K562 (cell line): ENCODE measurements at regions not wholly inside any gene's neighbourhood (a gene's known extent, or its start where the extent isn't known, plus 50 kb on each side); places are given as distances from the start of the nearest gene placed in this dataset.
A peak's percentile ranks its signal among the peaks of the same experiment; 100 is the strongest.

Experiments
- ATAC-seq: fragments of 200-7000 bp; cut with Tn5 transposase; 3 replicates; pipeline ENCODE4 v1.9.1; 2020; ENCODE audit warnings: moderate library complexity
- BruUV-seq: library from RNA; stranded (reverse); fragments of 400-500 nt; replicated peaks from 2 replicates; lab custom pipeline; 2021; lab: Mats Ljungman, UMichigan
- CTCF ChIA-PET: fragments of 300-600 bp; formaldehyde crosslinking; extraction: SDS; loops from one replicate; lab custom pipeline; 2021; ENCODE audit warnings: low intra/inter-chr PET ratio; lab: Yijun Ruan, JAX
- POLR2A ChIA-PET: fragments of 300-600, 350-650 bp; sonication (Branson Sonifier 250); formaldehyde crosslinking; extraction: SDS; loops from one replicate; lab custom pipeline; 2021; ENCODE audit warnings: antibody characterized with exemption, inconsistent platforms; lab: Yijun Ruan, JAX
- DNase-seq, 4 experiments: peaks; one replicate each; pipeline versions ENCODE4 v3.0.0 to v3.0.0-alpha.2; 2011 to 2018; ENCODE audit warnings: low spot score in 3 of 4, mixed read lengths in 3 of 4; ENCODE audit errors: extremely low read depth in 1 of 4
- FAIRE-seq: peaks from 2 replicates; lab custom pipeline; 2011; peaks lifted over from hg19 to GRCh38; lab: Jason Lieb, UNC
- H2AFZ ChIP-seq: 2 replicates; pipeline ENCODE4 v1.6.0; 2011; ENCODE audit warnings: low read depth, low read length, control low read depth, inconsistent platforms
- H3K27ac ChIP-seq: fragments of 200-600 bp; 3 replicates; pipeline ENCODE4 v1.8.0; 2011; ENCODE audit warnings: low read depth, mild to moderate bottlenecking, control low read depth, inconsistent platforms, low read length, moderate library complexity, mixed read lengths; ENCODE audit errors: extremely low read depth
- H3K27me3 ChIP-seq, 2 experiments: fragments of 300-600 bp in 1 of 2; 2 replicates in 1 of 2; 3 replicates in 1 of 2; pipeline versions ENCODE4 v1.6.0 to v1.8.0; 2011; ENCODE audit warnings: inconsistent platforms in 2 of 2, low read length in 2 of 2, mild to moderate bottlenecking in 1 of 2, mixed read lengths in 1 of 2, moderate library complexity in 1 of 2; ENCODE audit not compliant: control insufficient read depth in 2 of 2, insufficient read depth in 2 of 2
- H3K36me3 ChIP-seq: fragments of 300-600 bp; 3 replicates; pipeline ENCODE4 v1.8.0; 2011; ENCODE audit warnings: mild to moderate bottlenecking, low read length, inconsistent platforms; ENCODE audit not compliant: control insufficient read depth, insufficient read depth
- H3K4me1 ChIP-seq, 2 experiments: fragments of 200-600 bp in 1 of 2; replicated peaks in 1 of 2; 2 replicates in 1 of 2; 3 replicates in 1 of 2; pipeline versions ENCODE4 v1.5.1 to v1.8.0; 2011; ENCODE audit warnings: inconsistent platforms in 2 of 2, low read length in 2 of 2, mild to moderate bottlenecking in 1 of 2, mixed read lengths in 1 of 2, moderate library complexity in 1 of 2; ENCODE audit not compliant: control insufficient read depth in 2 of 2, insufficient read depth in 2 of 2
- H3K4me2 ChIP-seq: 2 replicates; pipeline ENCODE4 v1.6.1; 2011; ENCODE audit warnings: low read length, control low read depth, inconsistent platforms, mixed read lengths; ENCODE audit not compliant: insufficient read depth
- H3K4me3 ChIP-seq: fragments of 200-600 bp; sonication (generic), shearing (Covaris generic); 2 replicates; pipeline ENCODE4 v1.5.1; 2016; ENCODE audit warnings: control low read depth, inconsistent platforms
- H3K79me2 ChIP-seq: fragments of 200-600 bp; 3 replicates; pipeline ENCODE4 v1.8.0; 2011; ENCODE audit warnings: low read length, inconsistent platforms; ENCODE audit not compliant: control insufficient read depth, insufficient read depth
- H3K9ac ChIP-seq, 2 experiments: 2 replicates each; pipeline versions ENCODE4 v1.6.0 to v1.6.1; 2011; ENCODE audit warnings: low read depth in 2 of 2, low read length in 2 of 2, control low read depth in 1 of 2, inconsistent platforms in 1 of 2, mild to moderate bottlenecking in 1 of 2, mixed read lengths in 1 of 2; ENCODE audit not compliant: insufficient read depth in 1 of 2
- H3K9me1 ChIP-seq: one replicate; pipeline ENCODE4 v1.6.0; 2011; ENCODE audit warnings: inconsistent platforms, mild to moderate bottlenecking, low read length, moderate library complexity; ENCODE audit not compliant: control insufficient read depth, insufficient read depth
- H3K9me3 ChIP-seq: replicated peaks from 2 replicates; pipeline ENCODE4 v1.5.1; 2011; ENCODE audit warnings: low read depth, low read length, inconsistent platforms; ENCODE audit not compliant: control insufficient read depth, insufficient read depth
- H4K20me1 ChIP-seq: replicated peaks from 2 replicates; pipeline ENCODE4 v1.6.1; 2011; ENCODE audit warnings: low read length, inconsistent platforms, mixed read lengths; ENCODE audit not compliant: control insufficient read depth, insufficient read depth
- HDAC3 ChIP-seq: fragments of 450-650 bp; IDR thresholded peaks from 2 replicates; pipeline ENCODE4 v1.6.1; 2018; ENCODE audit warnings: borderline replicate concordance, mild to moderate bottlenecking, moderate library complexity; ENCODE audit not compliant: partially characterized antibody
- RBM25 ChIP-seq: fragments of 200-400 bp; formaldehyde crosslinking; IDR thresholded peaks from 2 replicates; pipeline ENCODE4 v1.6.1; 2018; ENCODE audit warnings: low read length, low read depth, moderate library complexity; ENCODE audit not compliant: severe bottlenecking
- ZNF146 ChIP-seq: IDR thresholded peaks from one replicate; pipeline ENCODE4 v1.6.1; 2018; ENCODE audit warnings: missing compliant biosample characterization; ENCODE audit not compliant: unreplicated experiment
- ZNF507 ChIP-seq: conservative IDR thresholded peaks from 2 replicates; pipeline ENCODE4 v1.6.1; 2017; ENCODE audit warnings: missing genetic modification characterization, missing compliant biosample characterization
- WGBS: fragments of 100-300 bp; shearing (Covaris generic); methylation state at CpG from one replicate; pipeline ENCODE4 v1.1.6; 2016; ENCODE audit warnings: low coverage, mixed read lengths; ENCODE audit not compliant: insufficient coverage; ENCODE audit errors: missing lambda C conversion rate; 5-methylcytosine and 5-hydroxymethylcytosine counted together
- in situ Hi-C: fragments of 300-500 bp; cut with MboI; formaldehyde crosslinking; loops from 4 replicates; pipeline ENCODE4 v1.15.0; 2018; ENCODE audit warnings: inconsistent platforms, mixed read lengths
- intact Hi-C: fragments of 100-400 bp; cut with micrococcal nuclease; formaldehyde crosslinking; loops from 2 replicates; pipeline ENCODE4 v1.14.2; 2022
- TF ChIP-seq, protein P1 (sequence below): fragments of 200-800 bp; sonication (Bioruptor generic); IDR thresholded peaks from 2 replicates; pipeline ENCODE4 v1.6.1; 2017; ENCODE audit warnings: missing genetic modification characterization, missing compliant biosample characterization

GRCh38 chr4:142955501-142955900 is 109.4 kb upstream of the INPP4B start:
- no peaks in the 10 kb centered on the region for H3K9me3 ChIP-seq
- H3K9me1 ChIP-seq, result no peaks in the 10 kb centered on the region
- ATAC-seq (no peak), FAIRE-seq (no peak), DNase-seq (no peak)
- in situ Hi-C loops (no loop called here), intact Hi-C loops (no loop called here)
- CTCF ChIA-PET, result no interaction called here
- no peak overlapping the region for H2AFZ ChIP-seq
- POLR2A ChIA-PET, result no interaction called here
- no peaks in the 10 kb centered on the region for H3K36me3 ChIP-seq
- no peaks in the 10 kb centered on the region for H4K20me1 ChIP-seq
- no peak overlapping the region for H3K9ac ChIP-seq
- H3K27ac ChIP-seq, result no peak overlapping the region
- no peaks in the 10 kb centered on the region for H3K4me1 ChIP-seq
- BruUV-seq, result no TSS peak
- 0% methylated on average over 1 of the region's 2 CpGs for WGBS
- H3K4me3 ChIP-seq, result no peak overlapping the region
- no peaks in the 10 kb centered on the region for H3K79me2 ChIP-seq
- no peaks in the 10 kb centered on the region for H3K27me3 ChIP-seq
- TF ChIP-seq HDAC3 (no peak), RBM25 (peak; percentile 15), ZNF507 (tag) (peak; percentile 56), ZNF146 (CRISPR knock-in tag) (peak; percentile 59)
- TF ChIP-seq, protein P1, sequence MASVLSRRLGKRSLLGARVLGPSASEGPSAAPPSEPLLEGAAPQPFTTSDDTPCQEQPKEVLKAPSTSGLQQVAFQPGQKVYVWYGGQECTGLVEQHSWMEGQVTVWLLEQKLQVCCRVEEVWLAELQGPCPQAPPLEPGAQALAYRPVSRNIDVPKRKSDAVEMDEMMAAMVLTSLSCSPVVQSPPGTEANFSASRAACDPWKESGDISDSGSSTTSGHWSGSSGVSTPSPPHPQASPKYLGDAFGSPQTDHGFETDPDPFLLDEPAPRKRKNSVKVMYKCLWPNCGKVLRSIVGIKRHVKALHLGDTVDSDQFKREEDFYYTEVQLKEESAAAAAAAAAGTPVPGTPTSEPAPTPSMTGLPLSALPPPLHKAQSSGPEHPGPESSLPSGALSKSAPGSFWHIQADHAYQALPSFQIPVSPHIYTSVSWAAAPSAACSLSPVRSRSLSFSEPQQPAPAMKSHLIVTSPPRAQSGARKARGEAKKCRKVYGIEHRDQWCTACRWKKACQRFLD (CRISPR knock-in tag), result no peak
- H3K4me2 ChIP-seq, result no peak overlapping the region
